GM21825 (cell line): ENCODE measurements at regions not wholly inside any gene's neighbourhood (a gene's known extent, or its start where the extent isn't known, plus 50 kb on each side); places are given as distances from the start of the nearest gene placed in this dataset.
A peak's percentile ranks its signal among the peaks of the same experiment; 100 is the strongest.
"Not testable (repeated sequence)": the region's sequence is repeated elsewhere in the genome, so short reads cannot be mapped to it uniquely, and the experiment has no call there.

Experiments
- ATAC-seq: cut with Tn5 transposase; IDR thresholded peaks from one replicate; pipeline ENCODE4 v1.9.1; 2021; ENCODE audit warnings: mild to moderate bottlenecking, moderate library complexity; ENCODE audit not compliant: unreplicated experiment

- ATAC-seq = no peak
These were observed 122.1 kb downstream of the YIPF5 start for GRCh38 chr5:144048259-144048856.

GRCh38 chr5:144055391-144055790 is 115.1 kb downstream of the YIPF5 start:
- ATAC-seq = not testable (repeated sequence)

GRCh38 chr5:144060091-144060490 is 110.4 kb downstream of the YIPF5 start:
- not testable (repeated sequence) for ATAC-seq

GRCh38 chr5:144060598-144060997 is 109.9 kb downstream of the YIPF5 start:
- ATAC-seq = no peak

GRCh38 chr5:144065786-144066185 is 104.7 kb downstream of the YIPF5 start:
- ATAC-seq = no peak

GRCh38 chr5:144072518-144072927 is 97.9 kb downstream of the YIPF5 start:
- ATAC-seq = no peak

GRCh38 chr5:144076521-144077083 is 93.9 kb downstream of the YIPF5 start:
- ATAC-seq = no peak

- ATAC-seq = no peak
These were observed 87.3 kb downstream of the YIPF5 start for GRCh38 chr5:144083185-144083584.

- ATAC-seq = no peak
These were observed 85.5 kb downstream of the YIPF5 start for GRCh38 chr5:144084971-144085370.

GRCh38 chr5:144085381-144085780 is 85.1 kb downstream of the YIPF5 start:
- ATAC-seq = no peak

- ATAC-seq = no peak
These were observed 84.2 kb downstream of the YIPF5 start for GRCh38 chr5:144086295-144086694.

- no peak for ATAC-seq
These were observed 82.9 kb downstream of the YIPF5 start for GRCh38 chr5:144087576-144087975.

- no peak for ATAC-seq
These were observed 82.0 kb downstream of the YIPF5 start for GRCh38 chr5:144088206-144089064.

GRCh38 chr5:144089401-144090021 is 80.9 kb downstream of the YIPF5 start:
- ATAC-seq = peak; percentile 62

GRCh38 chr5:144092508-144092907 is 78.0 kb downstream of the YIPF5 start:
- ATAC-seq = no peak

- ATAC-seq = no peak
These were observed 77.1 kb downstream of the YIPF5 start for GRCh38 chr5:144093400-144093799.

GRCh38 chr5:144093868-144094267 is 76.6 kb downstream of the YIPF5 start:
- ATAC-seq = no peak

- no peak for ATAC-seq
These were observed 69.8 kb downstream of the YIPF5 start for GRCh38 chr5:144100702-144101101.

- ATAC-seq = no peak
These were observed 68.8 kb downstream of the YIPF5 start for GRCh38 chr5:144101616-144102015.

- no peak for ATAC-seq
These were observed 68.1 kb downstream of the YIPF5 start for GRCh38 chr5:144102361-144102760.

- ATAC-seq = no peak
These were observed 67.5 kb downstream of the YIPF5 start for GRCh38 chr5:144102979-144103378.
